NB4 (cell line): ENCODE measurements at regions not wholly inside any gene's neighbourhood (a gene's known extent, or its start where the extent isn't known, plus 50 kb on each side); places are given as distances from the start of the nearest gene placed in this dataset.

ENCODE experiments used
- POLR2A ChIP-seq: IDR thresholded peaks from 2 replicates; pipeline ENCODE4 v1.6.1; 2011; ENCODE audit warnings: mild to moderate bottlenecking; ENCODE audit not compliant: insufficient read length; ENCODE audit errors: extremely low read depth
- TF ChIP-seq, protein P1 (sequence below): IDR thresholded peaks from one replicate; pipeline ENCODE4 v1.5.1; 2012; ENCODE audit warnings: low read depth, low read length

DNA sequence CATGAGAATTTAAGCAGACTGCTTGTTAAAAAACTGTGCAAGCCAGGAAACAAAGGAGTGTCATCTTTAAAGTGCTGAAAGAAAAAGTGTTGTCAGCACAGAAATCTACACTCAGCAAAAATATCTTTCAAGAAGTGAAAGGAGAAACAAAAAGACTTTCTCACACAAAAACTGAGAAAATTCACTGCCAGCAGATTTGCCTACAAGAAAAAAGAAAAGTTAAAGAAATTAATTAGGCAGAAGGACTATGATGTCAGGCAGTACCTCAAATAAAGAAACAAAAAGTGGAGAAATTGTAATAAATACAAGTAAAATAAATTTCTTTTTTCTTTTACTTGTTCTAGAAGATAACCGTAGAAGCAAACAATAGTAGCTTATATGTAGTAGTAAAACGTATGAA is 171.6 kb upstream of the CEP162 start:
- TF ChIP-seq, protein P1, sequence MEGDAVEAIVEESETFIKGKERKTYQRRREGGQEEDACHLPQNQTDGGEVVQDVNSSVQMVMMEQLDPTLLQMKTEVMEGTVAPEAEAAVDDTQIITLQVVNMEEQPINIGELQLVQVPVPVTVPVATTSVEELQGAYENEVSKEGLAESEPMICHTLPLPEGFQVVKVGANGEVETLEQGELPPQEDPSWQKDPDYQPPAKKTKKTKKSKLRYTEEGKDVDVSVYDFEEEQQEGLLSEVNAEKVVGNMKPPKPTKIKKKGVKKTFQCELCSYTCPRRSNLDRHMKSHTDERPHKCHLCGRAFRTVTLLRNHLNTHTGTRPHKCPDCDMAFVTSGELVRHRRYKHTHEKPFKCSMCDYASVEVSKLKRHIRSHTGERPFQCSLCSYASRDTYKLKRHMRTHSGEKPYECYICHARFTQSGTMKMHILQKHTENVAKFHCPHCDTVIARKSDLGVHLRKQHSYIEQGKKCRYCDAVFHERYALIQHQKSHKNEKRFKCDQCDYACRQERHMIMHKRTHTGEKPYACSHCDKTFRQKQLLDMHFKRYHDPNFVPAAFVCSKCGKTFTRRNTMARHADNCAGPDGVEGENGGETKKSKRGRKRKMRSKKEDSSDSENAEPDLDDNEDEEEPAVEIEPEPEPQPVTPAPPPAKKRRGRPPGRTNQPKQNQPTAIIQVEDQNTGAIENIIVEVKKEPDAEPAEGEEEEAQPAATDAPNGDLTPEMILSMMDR, result no peak
- no peak for TF ChIP-seq POLR2A
